NCI-H2107 treated with DMSO at 0.1 percent for 48 hours (cell line): ENCODE measurements at regions not wholly inside any gene's neighbourhood (a gene's known extent, or its start where the extent isn't known, plus 50 kb on each side); places are given as distances from the start of the nearest gene placed in this dataset.

Experiments used
- DNase-seq: peaks from one replicate; lab custom pipeline; 2025; ENCODE audit not compliant: unreplicated experiment; lab: John Stamatoyannopoulos, UW

DNA sequence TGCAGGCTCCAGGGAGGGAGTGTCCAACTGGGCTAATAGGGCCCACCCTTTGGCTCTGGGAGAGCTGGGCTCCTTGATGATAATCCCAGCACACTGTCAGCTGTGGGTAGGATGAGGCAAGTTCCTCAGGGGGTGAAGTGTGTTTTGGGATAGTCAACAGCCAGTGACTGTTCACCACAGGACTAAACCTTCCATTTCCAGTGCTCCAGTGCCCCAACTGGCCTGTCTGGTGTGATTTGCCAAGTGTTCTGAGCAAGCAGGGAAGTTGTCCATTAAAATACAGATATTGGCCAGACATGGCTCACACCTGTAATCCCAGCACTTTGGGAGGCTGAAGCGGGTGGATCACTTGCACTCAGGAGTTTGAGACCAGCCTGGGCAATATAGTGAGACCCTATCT lies 150.9 kb downstream of the TM9SF2 start:
- no peak for DNase-seq

DNA sequence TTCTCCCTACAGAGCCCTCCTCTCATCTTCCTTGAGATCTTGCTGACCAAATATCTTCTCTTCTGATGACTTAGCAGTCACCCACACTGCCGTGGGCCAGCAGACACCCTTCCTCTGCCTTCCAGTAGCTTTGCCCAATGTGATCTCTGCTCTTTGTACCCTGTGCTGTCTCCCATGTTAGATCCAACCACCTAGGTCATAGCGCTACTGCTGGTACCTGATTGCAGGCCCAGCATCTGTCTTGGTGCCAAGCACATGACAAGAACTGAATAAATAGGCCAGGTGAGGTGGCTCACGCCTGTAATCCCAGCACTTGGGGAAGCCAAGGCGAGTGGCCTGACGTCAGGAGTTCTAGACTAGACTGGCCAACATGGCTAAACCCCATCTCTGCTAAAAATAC lies 149.7 kb downstream of the TM9SF2 start:
- no peak for DNase-seq

DNA sequence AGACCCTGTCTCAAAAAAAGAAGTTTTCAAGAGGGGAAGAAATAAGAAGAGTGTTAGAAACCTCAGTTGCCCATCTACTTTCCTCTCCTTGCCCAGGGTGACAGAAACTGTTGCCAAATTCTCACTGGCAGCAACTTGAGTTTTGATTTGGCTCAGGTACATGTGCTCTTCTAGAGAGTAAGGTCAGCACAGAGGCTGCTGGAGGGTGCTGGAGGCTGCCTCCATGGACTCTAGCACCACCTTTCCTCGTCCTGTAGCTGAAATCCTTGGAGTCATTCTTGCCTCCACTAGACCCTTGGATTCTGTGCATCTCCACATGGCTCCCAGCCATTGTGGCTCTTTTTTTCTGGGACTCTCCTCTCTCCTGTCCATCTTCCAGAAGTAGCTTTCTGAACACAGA lies 149.1 kb downstream of the TM9SF2 start:
- DNase-seq = no peak

DNA sequence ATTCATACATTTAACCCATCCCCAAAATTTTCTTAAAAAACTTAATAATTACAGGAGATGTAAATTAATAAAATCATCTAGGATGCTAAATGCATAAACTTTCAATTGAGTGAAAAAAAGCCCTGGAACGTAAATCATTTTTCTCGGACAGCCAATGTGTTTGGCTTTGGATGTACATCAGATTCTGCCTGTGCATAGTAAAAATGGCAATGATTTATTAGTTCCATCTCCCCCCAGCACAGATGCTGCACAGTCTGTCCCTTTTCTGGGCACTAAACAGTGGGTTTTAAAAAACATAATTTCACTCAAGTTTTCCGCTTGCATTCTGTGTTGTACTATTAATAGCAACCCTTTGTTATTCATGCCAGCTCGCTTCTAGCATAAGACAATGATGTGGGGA lies 147.7 kb downstream of the TM9SF2 start:
- DNase-seq = no peak

DNA sequence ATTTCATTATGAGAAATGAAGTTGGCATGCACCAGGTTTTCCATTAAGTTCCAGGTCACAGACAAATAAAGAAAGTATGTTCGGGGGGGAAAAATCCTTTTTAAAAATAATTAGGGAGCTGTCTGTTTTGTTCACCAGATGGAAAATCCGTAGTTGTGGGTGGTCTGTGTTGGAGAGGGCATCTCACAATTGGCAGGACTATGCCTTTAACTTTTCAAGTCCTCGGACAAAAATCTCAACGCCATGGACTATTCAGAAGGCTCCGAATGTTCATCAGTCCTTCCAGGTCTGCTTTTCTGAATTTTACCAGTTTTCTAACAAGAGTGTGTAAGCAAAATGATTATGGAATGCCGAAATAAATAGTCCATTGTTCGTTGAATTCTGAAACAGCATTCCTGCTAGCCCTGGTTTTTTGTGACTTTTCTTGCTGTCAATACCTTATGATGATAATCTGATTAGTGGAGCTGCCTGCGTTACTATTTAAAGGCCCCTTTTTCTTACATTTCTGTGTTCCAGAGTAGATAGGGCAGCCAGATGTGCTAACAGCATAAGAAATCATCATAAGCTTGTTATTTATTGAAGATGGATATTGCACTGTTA lies 146.9 kb downstream of the TM9SF2 start:
- DNase-seq = no peak

DNA sequence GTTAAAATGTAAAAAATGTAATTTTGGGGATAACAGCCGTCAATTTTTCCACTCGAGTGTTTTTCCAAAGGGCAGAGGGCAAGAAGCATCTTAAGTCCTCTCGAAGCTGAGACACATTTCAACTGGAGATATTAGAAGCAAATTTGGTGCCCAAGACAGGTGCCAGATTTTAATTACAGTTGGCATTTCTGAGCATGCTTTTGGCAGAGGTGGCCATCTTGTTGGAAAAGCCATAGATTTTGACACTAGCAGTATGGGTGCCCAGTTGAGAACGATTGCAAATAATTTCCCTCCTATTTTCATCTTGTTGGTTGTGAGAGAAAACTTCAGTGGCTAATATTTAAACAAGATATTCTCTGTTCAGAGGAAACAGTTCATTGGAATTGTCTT lies 146.3 kb downstream of the TM9SF2 start:
- no peak for DNase-seq

DNA sequence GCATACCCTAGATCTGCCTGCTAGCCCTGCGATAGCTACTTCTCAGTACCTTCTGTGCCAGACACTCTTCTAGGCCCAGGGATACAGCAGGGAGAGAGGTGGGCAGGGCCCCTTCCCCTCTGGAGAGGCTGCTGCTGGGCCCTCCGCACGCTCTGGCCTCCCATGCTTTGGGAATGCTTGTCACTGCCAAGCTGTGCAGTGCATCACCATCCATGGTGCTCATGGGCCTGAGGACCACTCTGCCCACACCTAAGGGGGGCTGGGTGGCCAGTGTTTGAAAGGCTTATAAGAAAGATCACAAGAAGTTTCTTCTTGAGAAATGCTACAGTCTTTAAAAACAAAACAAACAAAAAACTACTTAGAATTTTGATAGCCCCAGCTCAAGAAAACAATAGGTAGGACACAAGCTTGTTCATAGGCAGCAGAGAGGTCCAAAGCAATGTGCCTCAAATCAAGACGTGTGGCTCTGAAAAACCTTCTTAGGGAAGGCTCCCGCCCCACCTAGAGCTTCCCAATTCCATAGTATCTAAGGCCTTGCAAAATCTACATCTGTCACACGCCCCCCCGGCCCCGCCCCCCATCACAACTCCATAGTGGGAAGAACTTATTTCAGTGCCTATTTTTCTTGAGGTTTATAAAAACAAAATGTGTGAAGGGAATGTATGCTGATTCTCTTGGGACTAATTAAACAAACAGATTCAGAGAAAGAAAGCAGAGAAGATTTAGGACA lies 145.8 kb downstream of the TM9SF2 start:
- DNase-seq = no peak

DNA sequence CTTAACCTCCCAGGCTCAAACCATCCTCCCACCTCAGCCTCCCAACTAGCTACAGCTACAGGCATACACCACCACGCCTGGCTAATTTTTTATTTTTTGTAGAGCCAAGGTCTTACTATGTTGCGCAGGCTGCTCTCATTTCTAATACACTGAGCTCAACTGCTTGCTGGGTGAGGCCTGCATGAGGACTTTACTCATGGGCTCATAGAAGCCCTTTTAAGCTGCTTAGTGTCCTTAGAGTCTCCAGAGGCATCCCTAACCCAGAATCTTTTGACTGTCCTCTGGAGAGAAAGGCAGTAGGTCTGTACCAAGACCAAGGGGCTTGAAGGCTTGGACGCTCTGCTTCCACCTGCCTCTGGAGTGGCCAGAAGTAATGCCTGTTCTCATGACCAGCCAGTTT lies 141.6 kb downstream of the TM9SF2 start:
- DNase-seq = no peak

DNA sequence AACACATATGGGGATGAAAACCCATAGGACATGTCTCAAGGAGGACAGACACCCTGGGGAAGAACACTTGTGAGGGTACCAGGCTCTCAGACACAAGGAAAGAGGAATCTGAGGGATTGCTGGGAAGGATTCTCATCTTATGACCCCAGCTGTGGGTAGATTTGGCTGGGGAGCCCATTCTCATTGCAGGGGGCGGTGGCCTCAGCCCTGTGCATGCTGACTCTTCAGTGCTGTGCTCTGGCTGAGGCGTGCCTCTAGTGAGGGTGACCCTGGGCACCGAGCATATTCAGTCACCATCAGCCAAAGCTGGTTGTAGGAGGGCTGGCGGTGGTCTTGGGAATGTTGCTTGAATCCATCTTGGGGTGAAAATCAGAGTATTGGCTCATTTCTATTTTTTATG lies 140.7 kb downstream of the TM9SF2 start:
- no peak for DNase-seq

DNA sequence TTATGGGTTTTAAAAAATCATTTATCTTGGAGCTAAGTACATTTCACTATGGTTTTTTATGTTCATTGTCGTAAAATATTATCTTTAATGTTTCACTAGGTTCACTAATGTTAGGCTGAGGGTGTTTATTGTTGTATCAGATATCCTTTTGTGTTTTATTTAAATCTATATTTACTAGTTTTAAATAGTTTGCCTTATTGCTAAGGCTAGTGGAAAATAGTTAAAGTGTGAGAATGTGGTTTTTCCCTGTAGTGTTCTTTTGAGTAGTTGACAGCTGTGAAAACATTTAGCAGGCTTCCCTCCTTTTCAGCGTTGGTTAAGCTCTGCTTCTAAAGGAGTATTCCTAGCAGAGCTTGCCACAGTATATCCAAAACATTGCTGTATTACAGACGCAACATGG lies 139.0 kb downstream of the TM9SF2 start:
- DNase-seq = peak; percentile 76

DNA sequence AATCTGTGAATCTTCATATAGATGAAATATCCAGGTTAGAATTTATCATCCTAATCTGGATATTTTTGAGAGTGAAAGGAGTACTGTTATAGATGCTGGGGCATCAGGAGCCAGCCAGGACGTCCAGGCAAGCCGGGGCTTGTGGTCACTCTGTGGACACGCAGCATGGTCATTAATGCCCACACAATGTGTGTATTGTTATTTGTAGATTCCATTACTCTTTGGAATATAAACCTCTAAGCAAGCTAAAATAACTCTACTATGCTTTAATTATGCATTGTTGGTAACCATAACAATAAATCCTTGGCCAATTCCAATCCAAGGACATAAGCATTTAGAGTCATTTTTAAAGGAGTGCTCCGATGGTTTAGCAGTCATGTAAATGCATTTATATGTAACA lies 137.9 kb downstream of the TM9SF2 start:
- DNase-seq = no peak

DNA sequence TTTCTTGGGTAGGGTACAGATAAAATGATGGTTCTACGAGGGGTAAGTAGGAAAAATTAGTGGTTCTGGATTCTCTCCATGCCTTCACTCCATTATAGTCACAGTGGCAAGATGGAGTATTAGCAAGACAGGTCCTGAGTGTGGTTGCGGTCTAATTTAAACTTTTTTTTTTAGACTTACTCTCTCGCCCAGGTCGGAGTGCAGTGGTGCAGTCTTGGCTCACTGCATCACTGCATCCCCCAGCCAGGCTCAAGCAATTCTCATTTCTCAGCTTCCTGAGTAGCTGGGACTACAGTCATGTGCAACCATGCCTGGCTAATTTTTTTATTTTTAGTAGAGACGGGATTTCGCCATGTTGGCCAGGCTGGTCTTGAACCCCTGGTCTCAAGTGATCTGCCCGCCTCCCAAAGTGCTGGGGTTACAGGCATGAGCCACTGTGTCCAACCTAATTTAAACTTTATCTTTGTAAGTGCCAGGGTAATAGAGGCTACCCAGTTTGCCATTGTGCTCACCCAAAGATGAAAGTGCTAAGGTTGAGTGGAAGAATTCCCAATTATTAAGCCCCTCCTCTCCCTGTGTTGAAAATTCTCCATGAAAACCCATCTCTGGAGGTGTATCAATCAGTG lies 135.6 kb downstream of the TM9SF2 start:
- DNase-seq = no peak

DNA sequence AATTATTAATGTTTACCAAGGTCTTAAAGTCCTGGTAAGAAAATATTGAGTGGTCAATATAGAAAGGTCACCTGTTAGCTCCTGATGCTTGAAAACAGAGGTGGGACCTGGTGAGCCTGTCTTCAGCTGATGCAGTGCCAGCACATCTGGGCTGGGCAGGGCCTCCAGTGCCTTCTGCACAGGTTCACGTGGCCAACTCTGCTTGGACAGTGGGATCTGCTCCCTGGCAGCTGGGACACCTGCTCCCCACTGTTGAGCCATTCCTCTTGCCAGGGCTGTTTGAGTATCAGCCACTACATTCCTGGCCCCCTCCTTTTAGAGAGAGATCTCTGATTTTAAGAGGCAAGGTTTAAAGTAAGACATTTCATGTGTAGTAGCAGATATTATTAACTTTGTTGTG lies 135.0 kb downstream of the TM9SF2 start:
- DNase-seq = no peak

DNA sequence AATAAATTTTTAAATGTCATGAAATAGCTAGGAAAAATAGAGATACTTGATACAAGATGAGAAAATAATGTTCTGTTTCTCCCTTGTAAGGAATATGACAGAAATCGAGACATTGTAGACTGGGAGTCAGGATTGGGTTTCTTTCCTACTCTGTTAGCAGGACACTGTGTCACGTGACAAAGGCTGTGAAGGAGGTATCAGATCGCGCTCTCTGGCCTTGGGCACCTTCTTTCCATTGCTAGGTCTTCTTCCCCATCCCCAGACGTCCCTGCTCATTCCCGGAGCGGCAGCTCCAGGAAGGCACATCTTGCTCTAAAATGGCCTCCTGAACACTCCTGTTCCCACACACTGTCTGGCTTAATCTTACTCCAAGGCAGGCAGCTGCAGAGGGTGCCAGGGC lies 133.4 kb downstream of the TM9SF2 start:
- no peak for DNase-seq

DNA sequence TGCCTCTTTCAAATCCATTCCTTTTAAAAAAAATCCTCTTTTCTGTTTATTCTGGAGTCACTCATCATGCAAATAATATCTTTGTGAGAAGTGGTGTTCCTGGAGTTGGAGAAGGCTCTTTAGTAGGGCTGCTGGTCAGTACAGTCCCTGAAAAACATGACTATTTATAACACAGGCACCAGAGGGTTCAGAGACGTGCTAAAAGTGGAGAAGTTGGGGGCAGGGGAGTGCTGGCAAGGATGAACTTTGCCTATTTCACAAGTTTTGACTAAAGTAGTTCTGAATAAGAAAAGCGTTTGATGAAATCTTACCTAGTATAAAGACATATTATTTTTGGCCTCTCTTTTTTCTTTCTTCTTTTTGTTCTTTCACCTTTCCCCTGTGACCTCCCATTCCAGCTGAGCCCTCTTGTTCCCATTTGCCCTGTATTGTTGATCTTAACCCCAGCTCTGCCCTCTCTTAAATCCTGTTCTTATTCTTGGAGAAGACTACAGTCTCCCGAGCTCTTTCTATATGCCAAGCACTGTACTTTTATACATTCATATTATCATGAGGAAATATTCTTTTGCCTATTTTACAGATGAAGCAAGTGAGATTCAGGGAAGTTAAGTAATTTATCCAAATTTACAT lies 129.1 kb downstream of the TM9SF2 start:
- no peak for DNase-seq

DNA sequence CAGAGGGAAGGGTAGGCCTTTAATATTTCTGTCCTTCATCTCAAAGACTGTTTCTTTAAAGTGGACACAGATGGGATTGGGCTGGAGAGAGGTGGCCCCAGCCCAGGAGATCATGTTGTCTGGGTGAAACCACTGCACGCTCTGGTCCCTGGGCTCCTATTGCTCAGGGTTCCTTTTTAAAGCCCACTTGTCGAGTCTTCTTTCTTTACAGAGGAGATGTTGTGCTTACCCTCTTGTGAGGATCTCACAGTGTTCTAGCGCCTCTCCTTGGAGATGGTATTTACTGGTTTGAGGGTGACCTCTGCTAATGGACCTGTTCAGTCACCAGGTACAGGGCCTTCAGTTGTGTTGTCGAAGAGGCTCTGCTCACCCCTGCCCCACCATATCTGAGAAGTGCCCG lies 128.4 kb downstream of the TM9SF2 start:
- no peak for DNase-seq

DNA sequence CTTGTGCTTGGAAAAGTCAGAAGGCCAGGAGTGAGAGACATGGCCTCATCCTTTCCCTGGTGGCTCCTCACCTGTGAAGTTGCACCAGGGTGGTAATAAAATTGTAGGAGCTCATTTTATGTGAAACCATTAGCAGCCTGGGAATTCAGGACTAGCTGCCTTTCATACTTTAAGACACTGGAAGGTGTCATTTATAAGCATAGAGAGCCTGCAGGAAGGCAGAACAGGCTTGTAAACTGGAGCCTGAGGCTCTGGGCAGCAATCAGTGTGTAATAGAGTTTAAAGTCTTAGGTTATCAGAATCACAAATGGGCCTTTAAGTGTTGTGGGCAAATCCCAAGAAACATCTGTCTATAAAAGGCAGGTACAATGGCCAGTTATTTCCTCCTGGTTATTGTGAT lies 127.2 kb downstream of the TM9SF2 start:
- no peak for DNase-seq

DNA sequence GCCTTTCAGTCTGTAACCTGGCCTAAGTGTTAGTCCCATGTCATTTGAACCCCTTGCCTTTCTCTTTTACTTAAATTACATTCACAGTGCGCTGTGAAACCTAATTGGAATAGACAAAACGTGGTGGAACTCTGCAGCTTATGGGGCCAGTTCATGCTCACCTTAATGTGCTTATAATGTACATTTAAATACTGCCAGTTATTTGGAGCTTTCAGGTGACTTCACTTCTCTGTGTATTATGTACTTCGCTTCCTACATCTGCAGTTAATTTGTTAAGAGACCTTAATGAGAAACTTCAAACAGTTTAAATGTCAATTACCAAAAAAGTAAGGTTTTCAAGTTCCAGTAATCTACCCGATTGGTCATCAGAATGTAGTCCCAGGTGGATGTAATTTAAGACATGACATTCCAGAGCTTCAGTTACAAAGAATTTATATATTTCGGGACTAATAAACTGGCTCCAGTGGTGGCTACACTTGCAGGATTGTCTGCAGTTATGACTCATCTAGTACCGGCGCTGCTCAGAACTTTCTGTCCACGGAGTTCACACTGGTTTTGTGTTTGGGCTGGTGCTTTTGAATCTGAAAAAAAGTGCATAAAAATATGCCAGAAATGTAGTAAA lies 125.3 kb downstream of the TM9SF2 start:
- DNase-seq = no peak

DNA sequence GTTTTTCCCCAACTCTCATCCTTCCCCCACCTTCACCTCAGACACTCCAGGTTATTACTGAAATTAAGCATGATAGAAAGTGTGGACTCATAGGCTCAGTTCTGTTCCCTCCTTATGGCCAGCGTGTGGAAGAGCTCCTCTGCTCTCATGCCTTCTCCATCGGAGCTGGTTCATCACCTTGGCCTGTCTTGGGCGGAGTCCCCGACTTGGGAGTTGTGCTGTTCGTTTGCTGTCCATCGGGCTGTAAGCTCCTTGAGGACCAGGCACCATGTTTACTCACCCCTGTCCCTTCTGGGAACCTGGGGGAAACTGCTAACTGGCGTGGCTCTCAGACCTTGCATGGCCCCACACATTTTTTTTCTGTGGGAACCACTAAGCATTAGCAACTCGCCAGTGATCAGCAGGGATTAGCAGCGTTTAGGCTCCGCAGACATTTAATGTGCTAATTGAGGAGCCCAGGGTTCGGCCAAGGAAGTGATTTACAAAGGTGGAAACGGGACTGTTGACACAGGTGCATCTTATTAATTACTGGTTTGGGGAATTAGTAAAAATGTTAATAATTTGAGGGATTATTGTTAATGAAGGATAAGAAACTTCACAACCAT lies 123.8 kb downstream of the TM9SF2 start:
- DNase-seq = no peak

DNA sequence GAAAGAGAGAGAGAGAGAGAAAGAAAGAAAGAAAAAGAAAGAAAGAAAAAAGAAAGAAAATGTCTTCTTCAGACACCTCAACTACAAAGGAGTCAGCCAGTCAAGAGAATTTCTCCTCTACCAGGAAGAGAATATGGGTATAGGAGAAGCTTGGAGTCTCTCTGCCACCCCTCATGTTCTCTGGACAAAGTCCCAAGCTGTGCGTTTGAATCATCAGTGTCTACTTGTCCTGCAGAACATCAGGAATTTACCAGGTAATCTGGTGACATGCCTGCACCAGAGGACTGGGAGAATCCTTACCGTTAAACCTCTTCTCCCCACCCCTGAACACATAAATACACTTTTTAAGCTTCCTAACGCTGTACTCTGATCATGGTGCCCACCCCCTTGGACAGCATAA lies 119.5 kb downstream of the TM9SF2 start:
- no peak for DNase-seq

DNA sequence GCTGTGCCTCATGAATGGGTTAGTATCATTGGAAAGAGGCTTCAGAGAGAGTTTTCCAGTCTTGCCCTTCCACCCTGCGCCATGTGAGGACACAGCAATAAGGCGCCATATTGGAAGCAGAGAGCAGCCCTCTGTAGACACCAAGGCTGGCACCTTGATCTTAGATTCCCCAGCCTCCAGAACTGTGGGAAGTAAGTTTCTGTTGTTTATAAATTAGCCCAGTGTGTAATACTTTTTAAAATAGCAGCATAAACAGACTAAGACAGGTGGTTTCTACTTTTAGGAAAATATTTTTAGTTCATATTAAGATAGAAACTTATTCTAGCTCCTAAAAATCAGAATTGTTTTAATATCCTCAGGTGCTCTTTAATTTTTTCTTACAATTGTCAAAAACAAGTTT lies 117.9 kb downstream of the TM9SF2 start:
- DNase-seq = no peak
